NCI-H128 (cell line): ENCODE measurements at regions not wholly inside any gene's neighbourhood (a gene's known extent, or its start where the extent isn't known, plus 50 kb on each side); places are given as distances from the start of the nearest gene placed in this dataset.
"Not testable (repeated sequence)": the region's sequence is repeated elsewhere in the genome, so short reads cannot be mapped to it uniquely, and the experiment has no call there.

Experiments used
- DNase-seq: peaks from one replicate; lab custom pipeline; 2025; ENCODE audit not compliant: unreplicated experiment; lab: John Stamatoyannopoulos, UW

GRCh38 chr2:143890798-143891197 is 629.1 kb downstream of the ZEB2 start:
- no peak for DNase-seq

- no peak for DNase-seq
Measured at GRCh38 chr2:143889216-143889615, 630.7 kb downstream of the ZEB2 start.

- DNase-seq, result no peak
Measured at GRCh38 chr2:143885461-143885860, 634.5 kb downstream of the ZEB2 start.

GRCh38 chr2:143881246-143881645 is 638.7 kb downstream of the ZEB2 start:
- peak; percentile 30 for DNase-seq

GRCh38 chr2:143877876-143878530 is 641.9 kb downstream of the ZEB2 start:
- peak; percentile 28 for DNase-seq

GRCh38 chr2:143877056-143877455 is 642.9 kb downstream of the ZEB2 start:
- no peak for DNase-seq

GRCh38 chr2:143875295-143876233 is 644.4 kb downstream of the ZEB2 start:
- DNase-seq, result no peak

GRCh38 chr2:143873886-143874285 is 646.0 kb downstream of the ZEB2 start:
- DNase-seq, result no peak

- DNase-seq, result no peak
Measured at GRCh38 chr2:143870696-143871095, 649.2 kb downstream of the ZEB2 start.

GRCh38 chr2:143856978-143857377 is 662.9 kb downstream of the ZEB2 start:
- no peak for DNase-seq

GRCh38 chr2:143852759-143853158 is 667.2 kb downstream of the ZEB2 start:
- no peak for DNase-seq

GRCh38 chr2:143850084-143850483 is 669.8 kb downstream of the ZEB2 start:
- DNase-seq, result no peak

GRCh38 chr2:143847257-143847656 is 672.7 kb downstream of the ZEB2 start:
- no peak for DNase-seq

GRCh38 chr2:143844986-143845385 is 674.9 kb downstream of the ZEB2 start:
- DNase-seq, result no peak

GRCh38 chr2:143843686-143844085 is 676.2 kb downstream of the ZEB2 start:
- DNase-seq, result no peak

- DNase-seq, result no peak
Measured at GRCh38 chr2:143842836-143843235, 677.1 kb downstream of the ZEB2 start.

- no peak for DNase-seq
Measured at GRCh38 chr2:143841935-143842334, 678.0 kb downstream of the ZEB2 start.

GRCh38 chr2:143840601-143841000 is 679.3 kb downstream of the ZEB2 start:
- DNase-seq, result no peak

GRCh38 chr2:143840194-143840593 is 679.7 kb downstream of the ZEB2 start:
- DNase-seq, result no peak

- no peak for DNase-seq
Measured at GRCh38 chr2:143839456-143839855, 680.5 kb downstream of the ZEB2 start.

- not testable (repeated sequence) for DNase-seq
Measured at GRCh38 chr2:143837055-143837454, 682.9 kb downstream of the ZEB2 start.

- no peak for DNase-seq
Measured at GRCh38 chr2:143835481-143835880, 684.4 kb downstream of the ZEB2 start.
